ENCODE measurements at regions not wholly inside any gene's neighbourhood (a gene's known extent, or its start where the extent isn't known, plus 50 kb on each side); places are given as distances from the start of the nearest gene placed in this dataset.
"Not testable (repeated sequence)": the region's sequence is repeated elsewhere in the genome, so short reads cannot be mapped to it uniquely, and the experiment has no call there.

GRCh38 chr2:172311921-172312345 lies 115.5 kb upstream of the ITGA6 start:
- no peaks in the 10 kb centered on the region for H3K4me1 Mint-ChIP-seq
- ATAC-seq (ENCODE audit: low read depth) (no peak), DNase-seq (no peak)
- H4K20me1 ChIP-seq (ENCODE audit: control insufficient read depth, insufficient read depth, low read length, poor library complexity, severe bottlenecking): no peaks in the 10 kb centered on the region
- no peaks in the 10 kb centered on the region for H3K79me2 ChIP-seq (ENCODE audit: control insufficient read depth, insufficient read depth, low read length)
- no peak overlapping the region for H3K9ac ChIP-seq (ENCODE audit: low read length)
- no peak overlapping the region for H2AFZ ChIP-seq (ENCODE audit: insufficient read depth, low read depth, low read length, poor library complexity, severe bottlenecking)
- no peak overlapping the region for H3K4me3 Mint-ChIP-seq
- TF ChIP-seq EZH2 (IDR thresholded peaks at IDR 0.05; ENCODE audit: borderline replicate concordance, insufficient read depth, low read depth, low read length, poor library complexity, severe bottlenecking): no peak
- TF ChIP-seq, protein P1, sequence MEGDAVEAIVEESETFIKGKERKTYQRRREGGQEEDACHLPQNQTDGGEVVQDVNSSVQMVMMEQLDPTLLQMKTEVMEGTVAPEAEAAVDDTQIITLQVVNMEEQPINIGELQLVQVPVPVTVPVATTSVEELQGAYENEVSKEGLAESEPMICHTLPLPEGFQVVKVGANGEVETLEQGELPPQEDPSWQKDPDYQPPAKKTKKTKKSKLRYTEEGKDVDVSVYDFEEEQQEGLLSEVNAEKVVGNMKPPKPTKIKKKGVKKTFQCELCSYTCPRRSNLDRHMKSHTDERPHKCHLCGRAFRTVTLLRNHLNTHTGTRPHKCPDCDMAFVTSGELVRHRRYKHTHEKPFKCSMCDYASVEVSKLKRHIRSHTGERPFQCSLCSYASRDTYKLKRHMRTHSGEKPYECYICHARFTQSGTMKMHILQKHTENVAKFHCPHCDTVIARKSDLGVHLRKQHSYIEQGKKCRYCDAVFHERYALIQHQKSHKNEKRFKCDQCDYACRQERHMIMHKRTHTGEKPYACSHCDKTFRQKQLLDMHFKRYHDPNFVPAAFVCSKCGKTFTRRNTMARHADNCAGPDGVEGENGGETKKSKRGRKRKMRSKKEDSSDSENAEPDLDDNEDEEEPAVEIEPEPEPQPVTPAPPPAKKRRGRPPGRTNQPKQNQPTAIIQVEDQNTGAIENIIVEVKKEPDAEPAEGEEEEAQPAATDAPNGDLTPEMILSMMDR (IDR thresholded peaks at IDR 0.05): no peak
- ChIA-PET POLR2A (no interaction called here), CTCF (interaction anchor here (0.6 kb wide), 1 partner anchor 10 kb away, joined by 5 read pairs; no protein-coding TSS in a partner anchor)
- peaks cover 0 to 3% (median 0%) of the 10 kb centered on the region in 4 experiments for H3K27me3 ChIP-seq (replicated peaks in 1 of 4; ENCODE audit: control extremely low read depth in 1 of 4, control insufficient read depth in 3 of 4, insufficient read depth in 4 of 4, low read length in 3 of 4)
- H3K4me2 ChIP-seq (replicated peaks; ENCODE audit: low read depth, low read length, poor library complexity, severe bottlenecking): no peak overlapping the region
- H3K9me3 Mint-ChIP-seq (ENCODE audit: insufficient read depth): no peaks in the 10 kb centered on the region
- intact Hi-C loops (cut with micrococcal nuclease): no loop called here
- WGBS (ENCODE audit: insufficient coverage): 70% methylated on average over 2 of the region's 2 CpGs
- H3K36me3 ChIP-seq (replicated peaks in 1 of 2; ENCODE audit: control extremely low read depth in 1 of 2, control insufficient read depth in 1 of 2, extremely low read depth in 1 of 2, insufficient read depth in 2 of 2, low read length in 1 of 2): no peaks in the 10 kb centered on the region
- no peaks in the 10 kb centered on the region for H3K4me1 ChIP-seq (ENCODE audit: control insufficient read depth in 2 of 2, insufficient read depth in 2 of 2, low read length in 2 of 2)
- H3K27me3 Mint-ChIP-seq: peaks cover 3% of the 10 kb centered on the region
- no peaks in the 10 kb centered on the region for H3K9me3 ChIP-seq (ENCODE audit: control extremely low read depth in 1 of 3, control insufficient read depth in 2 of 3, insufficient read depth in 1 of 3, low read length in 2 of 3)
- no peak overlapping the region for H3K27ac ChIP-seq (ENCODE audit: low read length in 2 of 2)
- H3K4me3 ChIP-seq (ENCODE audit: control extremely low read depth in 1 of 5, extremely low read depth in 1 of 5, insufficient read depth in 1 of 5, low read depth in 2 of 5, low read length in 4 of 5): no peak overlapping the region
- H3K27ac Mint-ChIP-seq: no peak overlapping the region

DNA sequence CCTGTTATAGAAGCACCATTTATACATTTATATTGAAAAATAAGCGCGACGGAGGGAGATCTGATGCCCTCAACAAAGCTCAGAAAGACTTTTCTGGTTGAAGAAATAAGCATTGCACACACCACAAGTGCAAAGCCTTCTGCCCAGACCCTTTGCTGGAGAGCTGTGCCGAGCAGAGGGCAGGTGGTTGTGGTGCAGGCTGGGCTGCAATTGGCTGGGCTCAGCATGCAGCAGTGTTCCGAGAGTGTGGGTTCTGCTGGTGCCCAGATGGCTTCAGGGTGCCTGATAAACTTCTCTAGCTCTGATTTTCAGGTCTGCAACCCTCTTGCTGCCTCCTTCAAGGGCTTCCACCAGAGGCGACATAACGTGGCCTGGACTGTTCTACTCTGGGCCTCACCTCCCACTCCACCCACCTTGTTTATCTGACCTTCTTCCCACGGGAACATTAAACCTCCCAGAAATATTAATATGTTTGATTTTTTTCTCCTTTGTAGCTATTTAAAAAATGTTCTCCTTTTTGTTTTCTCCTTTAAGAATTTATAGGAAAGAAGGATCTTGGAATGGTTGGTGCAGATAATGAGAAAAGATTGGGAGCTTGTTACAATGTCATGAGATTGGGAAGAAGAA lies 113.6 kb upstream of the ITGA6 start:
- no peaks in the 10 kb centered on the region for H3K9me3 ChIP-seq (ENCODE audit: control extremely low read depth in 1 of 3, control insufficient read depth in 2 of 3, insufficient read depth in 1 of 3, low read length in 2 of 3)
- no peaks in the 10 kb centered on the region for H3K4me1 ChIP-seq (ENCODE audit: control insufficient read depth in 2 of 2, insufficient read depth in 2 of 2, low read length in 2 of 2)
- H3K27me3 Mint-ChIP-seq: peaks cover 3% of the 10 kb centered on the region
- TF ChIP-seq, protein P1 (IDR thresholded peaks at IDR 0.05): no peak
- TF ChIP-seq EZH2 (IDR thresholded peaks at IDR 0.05; ENCODE audit: borderline replicate concordance, insufficient read depth, low read depth, low read length, poor library complexity, severe bottlenecking): no peak
- no peak overlapping the region for H3K4me2 ChIP-seq (replicated peaks; ENCODE audit: low read depth, low read length, poor library complexity, severe bottlenecking)
- no peaks in the 10 kb centered on the region for H3K4me1 Mint-ChIP-seq
- no peaks in the 10 kb centered on the region for H3K9me3 Mint-ChIP-seq (ENCODE audit: insufficient read depth)
- H3K27ac Mint-ChIP-seq: no peak overlapping the region
- H3K4me3 Mint-ChIP-seq: no peak overlapping the region
- POLR2A ChIA-PET: no interaction called here
- CTCF ChIA-PET: no interaction called here
- peaks cover 0 to 3% (median 0%) of the 10 kb centered on the region in 4 experiments for H3K27me3 ChIP-seq (replicated peaks in 1 of 4; ENCODE audit: control extremely low read depth in 1 of 4, control insufficient read depth in 3 of 4, insufficient read depth in 4 of 4, low read length in 3 of 4)
- H3K79me2 ChIP-seq (ENCODE audit: control insufficient read depth, insufficient read depth, low read length): no peaks in the 10 kb centered on the region
- intact Hi-C loops (cut with micrococcal nuclease): no loop called here
- no peak overlapping the region for H2AFZ ChIP-seq (ENCODE audit: insufficient read depth, low read depth, low read length, poor library complexity, severe bottlenecking)
- no peak overlapping the region for H3K9ac ChIP-seq (ENCODE audit: low read length)
- no peaks in the 10 kb centered on the region for H3K36me3 ChIP-seq (replicated peaks in 1 of 2; ENCODE audit: control extremely low read depth in 1 of 2, control insufficient read depth in 1 of 2, extremely low read depth in 1 of 2, insufficient read depth in 2 of 2, low read length in 1 of 2)
- ATAC-seq (ENCODE audit: low read depth) (no peak), DNase-seq (no peak)
- no peak overlapping the region for H3K4me3 ChIP-seq (ENCODE audit: control extremely low read depth in 1 of 5, extremely low read depth in 1 of 5, insufficient read depth in 1 of 5, low read depth in 2 of 5, low read length in 4 of 5)
- H3K27ac ChIP-seq (ENCODE audit: low read length in 2 of 2): no peak overlapping the region
- no peaks in the 10 kb centered on the region for H4K20me1 ChIP-seq (ENCODE audit: control insufficient read depth, insufficient read depth, low read length, poor library complexity, severe bottlenecking)
- WGBS (ENCODE audit: insufficient coverage): 77% methylated on average over 2 of the region's 8 CpGs

GRCh38 chr2:172315070-172315469 lies 112.3 kb upstream of the ITGA6 start:
- H3K4me3 ChIP-seq (ENCODE audit: control extremely low read depth in 1 of 5, extremely low read depth in 1 of 5, insufficient read depth in 1 of 5, low read depth in 2 of 5, low read length in 4 of 5); H3K36me3 ChIP-seq (replicated peaks in 1 of 2; ENCODE audit: control extremely low read depth in 1 of 2, control insufficient read depth in 1 of 2, extremely low read depth in 1 of 2, insufficient read depth in 2 of 2, low read length in 1 of 2); H3K9me3 ChIP-seq (ENCODE audit: control extremely low read depth in 1 of 3, control insufficient read depth in 2 of 3, insufficient read depth in 1 of 3, low read length in 2 of 3); H3K27ac ChIP-seq (ENCODE audit: low read length in 2 of 2); CTCF ChIA-PET; H3K4me1 ChIP-seq (ENCODE audit: control insufficient read depth in 2 of 2, insufficient read depth in 2 of 2, low read length in 2 of 2); POLR2A ChIA-PET; H3K4me1 Mint-ChIP-seq; DNase-seq; H3K9ac ChIP-seq (ENCODE audit: low read length); H3K9me3 Mint-ChIP-seq (ENCODE audit: insufficient read depth); H4K20me1 ChIP-seq (ENCODE audit: control insufficient read depth, insufficient read depth, low read length, poor library complexity, severe bottlenecking); ATAC-seq (ENCODE audit: low read depth); H3K4me3 Mint-ChIP-seq; H3K27ac Mint-ChIP-seq; intact Hi-C loops (cut with micrococcal nuclease); H3K27me3 Mint-ChIP-seq; H3K4me2 ChIP-seq (replicated peaks; ENCODE audit: low read depth, low read length, poor library complexity, severe bottlenecking); H3K27me3 ChIP-seq (replicated peaks in 1 of 4; ENCODE audit: control extremely low read depth in 1 of 4, control insufficient read depth in 3 of 4, insufficient read depth in 4 of 4, low read length in 3 of 4); H2AFZ ChIP-seq (ENCODE audit: insufficient read depth, low read depth, low read length, poor library complexity, severe bottlenecking); H3K79me2 ChIP-seq (ENCODE audit: control insufficient read depth, insufficient read depth, low read length): not testable (repeated sequence)
- 100% methylated on average over 1 of the region's 21 CpGs for WGBS (ENCODE audit: insufficient coverage)
